GM19438 (cell line): ENCODE measurements at regions not wholly inside any gene's neighbourhood (a gene's known extent, or its start where the extent isn't known, plus 50 kb on each side); places are given as distances from the start of the nearest gene placed in this dataset.

Experiments used
- ATAC-seq: cut with Tn5 transposase; IDR thresholded peaks from one replicate; pipeline ENCODE4 v1.9.1; 2021; ENCODE audit warnings: low read depth; ENCODE audit not compliant: unreplicated experiment

DNA sequence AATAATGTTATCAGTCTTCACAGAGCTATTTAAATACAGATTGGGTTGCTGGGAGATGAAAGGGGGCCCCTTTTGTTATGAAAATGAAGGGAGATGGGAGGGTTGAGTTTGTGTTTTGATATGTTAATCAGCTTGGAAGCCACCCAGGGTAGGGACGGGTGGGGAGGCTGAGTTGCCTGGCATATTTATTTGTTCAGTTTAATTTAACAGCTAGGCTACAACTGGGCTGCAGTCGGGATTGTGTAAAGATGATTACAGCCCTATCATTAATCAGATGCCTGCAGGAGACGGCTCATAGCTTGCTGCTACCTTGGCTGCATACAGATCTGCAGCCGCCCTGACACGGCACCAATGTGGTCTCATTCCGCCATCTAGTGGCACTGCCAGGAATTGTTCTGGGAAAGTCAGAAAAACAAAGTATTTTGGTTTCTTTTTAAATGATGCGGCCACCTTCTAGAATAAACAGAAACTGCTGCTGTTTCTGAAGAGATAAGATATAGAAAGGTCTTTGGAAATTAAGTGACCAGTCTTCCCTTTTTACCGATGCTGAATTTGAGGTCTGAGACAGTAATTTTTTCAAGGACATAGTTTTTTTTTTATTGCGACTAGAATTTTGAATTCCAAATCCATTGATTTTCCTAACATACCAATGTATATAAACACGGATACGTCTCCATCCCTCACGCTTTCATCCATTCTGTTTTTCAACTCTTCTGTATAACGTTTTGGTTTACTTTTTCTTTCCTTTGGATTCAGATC, 458.0 kb upstream of the ASIC2 start:
- ATAC-seq, result no peak

DNA sequence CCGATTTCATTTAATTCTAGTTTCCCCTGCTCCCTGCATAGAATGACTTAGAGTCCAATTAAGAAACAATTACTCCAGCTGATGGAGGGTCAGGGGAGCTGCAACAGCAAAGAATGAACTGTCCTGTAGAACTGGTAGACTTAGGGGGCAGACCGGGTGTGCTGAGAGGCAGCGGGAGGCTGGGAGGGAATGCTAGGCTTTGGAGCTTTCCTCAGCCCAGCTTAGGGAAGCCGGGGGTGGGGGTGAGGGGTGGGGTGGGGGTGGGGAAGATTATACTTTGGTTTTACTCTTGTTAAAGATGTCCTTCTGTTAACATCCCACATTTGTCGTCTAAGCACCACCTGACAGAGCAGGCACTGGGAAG, 458.6 kb upstream of the ASIC2 start:
- no peak for ATAC-seq

- no peak for ATAC-seq
Measured at GRCh38 chr17:33753452-33753851, 460.4 kb upstream of the ASIC2 start.

- no peak for ATAC-seq
Measured at GRCh38 chr17:33756021-33756420, 462.9 kb upstream of the ASIC2 start.

DNA sequence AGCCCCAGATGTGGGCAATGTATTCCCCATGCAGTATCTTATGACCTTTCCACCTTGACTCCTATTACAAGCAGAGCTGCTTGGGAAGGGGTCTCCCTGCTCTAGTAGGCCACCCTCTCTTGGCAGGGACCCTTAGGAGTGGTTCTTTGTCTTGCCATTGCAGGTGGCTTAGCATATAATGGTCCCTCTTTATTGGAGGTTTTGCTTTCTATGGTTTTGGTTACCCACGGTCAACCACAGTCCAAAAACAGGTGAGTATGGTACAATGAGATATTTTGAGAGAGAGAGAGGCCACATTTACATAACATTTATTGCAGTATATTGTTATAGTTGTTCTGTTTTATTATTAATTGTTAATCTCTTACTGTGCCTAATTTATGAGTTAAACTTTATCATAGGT, 472.8 kb upstream of the ASIC2 start:
- ATAC-seq, result no peak

DNA sequence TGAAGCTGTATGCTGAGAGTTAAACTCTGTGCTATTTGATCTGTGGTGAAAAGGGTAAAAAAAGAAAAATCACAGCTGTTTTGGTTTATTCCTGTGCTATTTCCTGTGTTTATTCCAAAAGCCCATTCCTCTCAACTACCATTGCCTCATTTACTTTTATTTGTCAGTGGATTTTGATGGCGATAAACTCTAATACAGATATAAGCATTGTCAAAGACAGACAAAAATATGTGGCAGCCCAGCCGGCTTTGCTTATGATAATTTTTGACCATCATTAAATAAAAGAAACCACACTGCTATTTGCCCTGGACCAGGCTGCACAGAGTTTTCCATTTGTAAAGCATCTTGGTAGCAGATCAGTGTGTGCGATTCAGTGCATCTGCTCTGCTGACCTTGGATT, 473.6 kb upstream of the ASIC2 start:
- ATAC-seq, result no peak

GRCh38 chr17:33769066-33769465, 476.0 kb upstream of the ASIC2 start:
- ATAC-seq, result no peak

GRCh38 chr17:33776304-33776703, 478.8 kb upstream of the CCL2 start:
- ATAC-seq, result no peak

DNA sequence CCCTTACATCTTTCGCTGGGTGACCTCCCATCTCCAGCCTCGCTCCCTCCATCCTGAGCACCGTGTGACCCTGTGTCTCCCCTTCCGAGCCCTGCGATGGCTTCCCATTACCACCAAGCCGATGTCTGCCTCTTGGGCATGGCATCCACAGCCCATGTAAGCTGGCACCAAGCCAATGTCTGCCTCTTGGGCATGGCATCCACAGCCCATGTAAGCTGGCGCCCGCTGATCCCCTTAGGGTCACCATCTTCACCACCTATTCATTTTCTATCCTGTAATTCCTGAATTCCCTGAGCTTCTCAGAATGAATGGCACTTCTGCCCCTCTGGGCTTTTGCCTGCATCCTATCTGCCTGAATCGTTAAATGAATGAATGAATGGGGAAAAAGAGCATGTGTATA, 478.2 kb upstream of the CCL2 start:
- ATAC-seq, result no peak

- ATAC-seq, result no peak
Measured at GRCh38 chr17:33777674-33778073, 477.4 kb upstream of the CCL2 start.

- ATAC-seq, result no peak
Measured at GRCh38 chr17:33778505-33779233, 476.4 kb upstream of the CCL2 start.

DNA sequence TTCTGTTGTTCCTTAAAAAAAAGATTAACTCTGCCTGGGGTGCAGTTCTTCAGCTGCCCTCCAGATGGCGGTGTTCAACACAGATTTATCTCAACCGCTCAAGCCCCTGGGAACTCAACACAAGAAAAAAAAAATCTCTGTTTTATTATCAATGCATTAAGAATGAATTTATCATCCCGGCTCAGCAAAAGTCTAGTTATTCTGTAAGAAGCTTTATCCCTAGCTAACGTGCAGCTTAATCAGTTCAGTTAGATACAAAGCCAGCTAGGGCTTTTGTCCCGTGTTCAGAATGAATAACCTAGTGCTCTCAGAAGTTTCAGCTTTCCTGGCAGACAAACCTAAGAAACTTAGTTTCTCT, 475.9 kb upstream of the CCL2 start:
- no peak for ATAC-seq

DNA sequence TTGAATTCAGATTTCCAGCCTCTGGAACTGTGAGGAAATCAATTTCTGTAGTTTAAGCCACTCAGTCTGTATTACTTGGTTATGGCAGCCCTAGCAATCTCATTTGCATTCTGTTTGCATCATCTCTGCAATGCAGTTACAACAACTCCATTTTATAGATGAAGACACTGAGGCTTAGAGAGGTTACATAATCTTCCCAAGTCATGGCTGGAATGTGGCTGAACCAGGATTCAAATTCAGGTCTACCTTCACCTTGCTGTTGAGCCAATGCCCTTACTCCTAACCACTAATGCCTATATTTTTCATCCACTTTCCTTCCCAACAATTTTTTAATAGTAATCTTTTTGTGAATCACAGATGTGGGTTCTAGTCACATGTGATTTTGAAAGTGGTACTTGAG, 469.8 kb upstream of the CCL2 start:
- ATAC-seq, result no peak

GRCh38 chr17:33786478-33786877, 468.6 kb upstream of the CCL2 start:
- no peak for ATAC-seq

GRCh38 chr17:33789658-33790057, 465.4 kb upstream of the CCL2 start:
- no peak for ATAC-seq

DNA sequence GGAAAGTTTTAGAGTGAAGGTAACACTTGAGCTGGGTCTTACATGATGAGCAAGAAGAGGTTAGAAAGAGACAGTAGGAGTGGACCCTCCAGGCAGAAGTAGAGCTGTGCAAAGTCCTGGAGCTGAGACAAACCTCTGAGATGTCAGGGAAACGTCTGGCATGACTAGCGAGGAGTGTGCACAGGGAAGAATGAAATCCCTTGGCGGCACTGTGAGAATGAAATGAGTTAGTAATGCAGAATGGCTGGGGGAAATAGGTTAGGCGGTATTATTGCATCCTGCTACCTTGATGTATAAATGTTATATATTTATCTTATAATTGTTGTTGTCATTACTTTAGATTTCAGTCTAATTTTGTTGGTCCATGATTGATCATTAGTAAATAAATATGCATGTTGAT, 457.9 kb upstream of the CCL2 start:
- ATAC-seq, result no peak

- ATAC-seq, result no peak
Measured at GRCh38 chr17:33798308-33798707, 456.8 kb upstream of the CCL2 start.

DNA sequence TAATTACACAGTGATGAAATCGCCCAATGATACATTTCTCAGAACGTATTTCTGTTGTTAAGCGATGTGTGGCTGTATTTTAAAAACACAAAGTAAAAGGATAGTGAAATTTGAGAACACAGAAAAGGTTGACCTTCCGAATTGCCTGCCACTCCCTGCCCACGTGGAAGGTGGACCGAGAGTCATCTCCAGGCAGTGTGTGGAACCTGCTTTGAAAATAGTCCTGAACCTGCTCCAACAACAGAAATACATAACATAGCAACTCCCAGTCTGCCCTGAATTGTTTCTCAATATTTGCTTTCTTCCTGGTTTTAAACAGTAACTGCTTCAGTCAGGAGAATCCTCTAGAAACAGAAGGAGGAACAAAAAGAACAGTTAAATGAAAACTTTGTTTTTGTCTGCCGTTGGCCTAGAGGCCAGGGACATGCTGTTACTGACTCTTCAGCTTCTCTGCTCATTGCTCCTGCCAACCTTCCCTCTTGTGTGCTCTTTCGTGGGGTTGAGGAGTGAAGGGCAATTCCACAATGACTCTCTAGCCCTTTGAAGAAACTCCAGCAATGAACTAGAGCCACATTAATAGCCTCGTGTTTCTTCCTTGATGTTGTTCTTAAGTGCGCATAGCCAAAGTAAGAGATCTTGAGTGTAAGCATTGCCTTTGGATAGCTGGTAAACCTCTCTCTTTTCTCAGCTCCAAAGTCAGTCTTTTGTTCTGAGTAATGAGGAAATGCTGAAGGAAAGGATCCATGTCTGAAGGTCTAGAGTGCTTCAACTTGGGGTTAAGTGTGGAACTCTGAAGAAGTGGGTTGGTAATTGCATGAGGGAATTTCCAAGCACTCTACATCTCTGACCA, 452.5 kb upstream of the CCL2 start:
- no peak for ATAC-seq

DNA sequence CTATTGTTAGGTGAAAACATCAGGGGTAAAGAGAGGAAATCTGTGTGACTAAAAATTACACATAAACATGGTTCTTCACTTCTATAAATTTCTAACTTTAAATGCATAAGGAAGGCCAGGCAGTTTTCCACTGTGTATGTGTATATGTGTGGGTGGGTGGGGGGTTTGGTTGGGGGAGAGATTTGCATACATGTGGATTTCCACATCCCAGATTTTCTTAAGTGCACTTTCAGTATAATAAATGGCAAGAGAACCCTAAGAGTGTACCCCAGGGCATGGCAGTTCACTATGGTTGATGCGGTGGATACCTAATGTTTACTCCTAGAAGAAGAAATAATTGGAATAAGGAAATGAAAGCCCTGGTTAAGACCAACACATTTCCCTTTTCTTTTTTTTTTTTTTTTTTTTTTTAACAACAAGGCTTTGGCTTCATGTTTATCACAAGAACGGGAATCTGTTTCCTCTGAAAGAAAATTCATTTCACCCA, 451.8 kb upstream of the CCL2 start:
- no peak for ATAC-seq

DNA sequence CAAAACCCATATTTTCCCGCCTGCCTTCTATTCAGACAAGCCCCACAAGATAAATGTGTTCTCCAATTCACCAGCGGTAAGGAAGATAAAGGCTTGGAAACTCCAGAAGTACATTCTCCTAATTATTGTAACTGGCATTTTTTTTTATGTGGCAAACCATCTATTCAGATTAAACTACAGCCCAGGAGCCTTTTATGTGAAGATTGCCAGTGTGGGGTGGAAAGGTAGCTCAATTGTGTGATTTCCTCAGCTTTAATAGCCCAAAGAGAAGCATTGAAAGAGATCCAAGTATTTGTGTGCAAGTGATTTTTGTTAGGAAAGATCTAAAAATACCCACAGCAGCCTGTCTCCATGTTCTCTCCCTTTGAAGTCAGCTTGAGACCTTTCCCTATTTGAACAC, 451.4 kb upstream of the CCL2 start:
- ATAC-seq, result no peak

DNA sequence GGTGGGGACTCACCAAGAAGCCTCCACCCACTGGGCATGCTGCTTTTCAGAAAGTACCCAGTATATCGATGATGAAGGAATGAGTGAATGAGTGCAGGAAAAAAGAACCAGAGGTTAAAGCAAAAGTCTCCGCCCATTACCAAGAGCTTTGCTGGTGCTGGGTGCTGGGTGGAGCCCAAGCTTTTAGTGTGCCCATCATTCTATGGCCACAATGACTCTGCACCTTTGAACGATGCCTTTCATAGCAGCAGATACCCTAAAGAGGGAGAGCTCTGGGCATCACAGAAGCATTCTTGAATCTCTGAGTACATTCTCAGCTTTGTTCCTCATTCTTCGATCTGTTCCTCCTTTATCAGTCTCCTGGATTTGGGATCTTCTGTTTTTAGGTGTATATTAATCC, 450.7 kb upstream of the CCL2 start:
- no peak for ATAC-seq
